ENCODE measurements at regions not wholly inside any gene's neighbourhood (a gene's known extent, or its start where the extent isn't known, plus 50 kb on each side); places are given as distances from the start of the nearest gene placed in this dataset.

- TF ChIP-seq EZH2 (IDR thresholded peaks at IDR 0.05; ENCODE audit: insufficient read depth, low read length) (no peak), CTCF (IDR thresholded peaks at IDR 0.05; ENCODE audit: insufficient read depth, low read depth, low read length) (no peak)
Observed at GRCh38 chr12:25716842-25717241, 163.8 kb upstream of the LMNTD1 start.
